Activated CD4-positive, CD25-positive, alpha-beta regulatory T cell treated with anti-CD3 and anti-CD28 coated beads, Interleukin-2, amount 50 U/mL, for 72 hours (primary cell): ENCODE measurements at regions not wholly inside any gene's neighbourhood (a gene's known extent, or its start where the extent isn't known, plus 50 kb on each side); places are given as distances from the start of the nearest gene placed in this dataset.

ENCODE experiments used
- DNase-seq: peaks from one replicate; pipeline ENCODE4 v3.0.0; 2021

- no peak for DNase-seq
Measured at GRCh38 chr11:109752212-109752825, 330.3 kb downstream of the C11orf87 start.

GRCh38 chr11:109756521-109756920, 334.5 kb downstream of the C11orf87 start:
- DNase-seq, result no peak

- no peak for DNase-seq
Measured at GRCh38 chr11:109756951-109757350, 335.0 kb downstream of the C11orf87 start.

- no peak for DNase-seq
Measured at GRCh38 chr11:109762546-109762945, 330.6 kb upstream of the ZC3H12C start.

- no peak for DNase-seq
Measured at GRCh38 chr11:109765709-109766311, 327.4 kb upstream of the ZC3H12C start.

DNA sequence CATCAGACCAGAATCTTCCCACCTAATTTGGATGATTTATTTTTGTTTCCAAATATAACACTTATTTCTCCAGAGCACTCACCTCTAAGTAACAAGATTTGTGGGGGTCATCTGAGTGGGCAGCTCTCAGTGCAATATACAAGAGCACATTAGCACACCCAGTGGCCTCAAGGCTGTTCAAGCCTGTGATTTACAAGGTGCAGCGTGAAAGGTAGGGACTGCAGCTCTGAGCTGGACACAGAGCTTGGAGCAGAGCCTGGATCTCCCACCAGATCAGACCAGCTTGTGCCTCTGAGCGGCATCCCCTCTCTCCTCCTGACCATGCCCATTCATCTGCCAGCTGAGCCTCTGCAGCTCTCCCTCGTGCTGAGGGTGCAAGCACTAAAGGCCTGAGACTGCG, 323.3 kb upstream of the ZC3H12C start:
- DNase-seq, result no peak

DNA sequence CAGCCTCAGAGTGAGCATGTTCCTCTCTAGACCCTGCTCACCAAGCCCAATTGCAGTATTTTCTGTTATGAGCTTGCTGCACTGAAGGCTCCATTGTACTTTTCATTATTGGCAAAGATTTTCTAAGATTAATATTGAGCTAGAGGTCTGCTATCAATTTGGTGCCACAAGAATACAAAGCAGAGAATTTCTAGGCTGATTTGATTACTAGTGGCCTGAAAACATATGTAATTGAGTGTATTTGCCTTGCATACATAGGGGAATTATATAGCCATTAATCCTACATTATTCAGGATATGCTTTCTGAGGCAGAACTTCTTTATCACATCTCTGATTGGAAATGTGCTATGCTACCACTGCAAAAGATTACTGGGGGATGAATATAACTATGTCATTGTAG, 322.9 kb upstream of the ZC3H12C start:
- no peak for DNase-seq

DNA sequence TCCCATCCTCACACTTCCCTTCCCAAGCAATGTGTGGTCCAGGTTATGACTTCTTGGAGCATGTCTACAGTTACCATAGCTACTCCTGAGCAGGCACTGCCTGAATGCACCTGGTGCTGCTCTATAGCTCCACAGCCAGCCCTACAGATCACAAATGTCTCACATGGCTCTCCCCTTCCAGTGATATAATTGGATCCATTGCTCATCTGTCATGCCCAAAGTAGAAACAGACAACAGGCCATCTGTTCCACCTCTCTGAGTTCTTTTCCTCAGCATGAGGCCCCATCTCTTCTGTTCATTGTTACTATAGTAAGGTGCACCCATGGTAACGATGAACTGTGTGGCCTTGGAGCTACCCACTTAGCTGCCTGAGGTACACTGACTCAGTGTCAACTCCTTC, 320.3 kb upstream of the ZC3H12C start:
- DNase-seq, result no peak

DNA sequence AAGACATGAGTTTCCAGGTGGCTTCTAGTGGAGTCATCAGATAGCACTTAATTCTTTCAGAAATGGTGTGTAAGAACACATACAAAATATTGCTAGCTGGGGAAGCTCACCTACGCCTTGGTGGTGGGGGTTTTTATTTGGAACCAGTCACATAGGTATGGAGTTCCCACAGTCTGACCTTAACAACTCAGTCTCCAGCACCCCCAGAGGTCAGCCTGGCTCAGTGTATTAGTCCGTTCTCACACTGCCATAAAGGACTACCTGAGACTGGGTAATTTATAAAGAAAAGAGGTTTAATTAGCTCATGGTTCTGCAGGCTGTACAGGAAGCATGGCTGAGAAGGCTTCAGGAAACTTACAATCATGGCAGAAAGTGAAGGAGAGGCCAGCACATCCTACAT, 317.5 kb upstream of the ZC3H12C start:
- no peak for DNase-seq

GRCh38 chr11:109783014-109783413, 310.2 kb upstream of the ZC3H12C start:
- no peak for DNase-seq

DNA sequence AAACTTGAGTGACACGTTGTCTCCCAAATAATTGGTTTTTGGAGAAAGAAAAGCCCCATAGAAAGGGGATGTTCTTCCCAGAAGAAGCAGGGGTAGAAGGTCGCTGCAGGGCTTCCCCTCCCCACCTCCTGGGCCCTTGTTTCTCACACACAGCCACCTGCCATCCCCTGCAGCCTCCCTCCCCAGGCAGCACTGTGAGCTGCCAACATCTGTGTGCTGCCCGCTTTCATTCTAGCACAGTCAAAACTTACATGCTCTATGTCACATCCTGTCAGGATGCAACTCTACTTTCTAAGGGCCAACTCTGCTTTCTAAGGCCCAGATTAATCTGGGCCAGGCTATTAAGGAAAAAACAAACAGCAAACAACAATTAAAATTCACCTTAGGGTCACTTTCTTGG, 309.4 kb upstream of the ZC3H12C start:
- no peak for DNase-seq

DNA sequence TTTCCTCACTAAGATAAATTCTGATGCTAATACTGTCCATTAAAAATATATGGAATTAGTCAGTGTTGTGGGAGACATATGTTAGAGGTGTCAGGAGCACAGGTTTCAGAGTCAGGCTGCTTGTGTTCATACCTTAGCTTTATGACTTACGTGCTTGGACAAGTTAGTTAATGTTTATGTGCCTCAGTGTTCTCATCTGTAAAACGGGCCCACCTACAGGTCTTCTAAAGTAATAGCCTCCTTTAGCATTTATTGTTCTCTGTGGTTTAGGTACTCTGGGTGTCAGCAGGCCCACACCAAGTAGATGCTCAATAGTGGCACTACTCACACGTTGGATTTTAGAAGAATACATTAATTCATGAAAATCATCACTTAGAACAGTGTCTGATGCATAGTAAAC, 308.7 kb upstream of the ZC3H12C start:
- no peak for DNase-seq

GRCh38 chr11:109785198-109785597, 308.0 kb upstream of the ZC3H12C start:
- DNase-seq, result no peak

GRCh38 chr11:109785714-109786113, 307.5 kb upstream of the ZC3H12C start:
- DNase-seq, result no peak

- no peak for DNase-seq
Measured at GRCh38 chr11:109788948-109789490, 304.2 kb upstream of the ZC3H12C start.

DNA sequence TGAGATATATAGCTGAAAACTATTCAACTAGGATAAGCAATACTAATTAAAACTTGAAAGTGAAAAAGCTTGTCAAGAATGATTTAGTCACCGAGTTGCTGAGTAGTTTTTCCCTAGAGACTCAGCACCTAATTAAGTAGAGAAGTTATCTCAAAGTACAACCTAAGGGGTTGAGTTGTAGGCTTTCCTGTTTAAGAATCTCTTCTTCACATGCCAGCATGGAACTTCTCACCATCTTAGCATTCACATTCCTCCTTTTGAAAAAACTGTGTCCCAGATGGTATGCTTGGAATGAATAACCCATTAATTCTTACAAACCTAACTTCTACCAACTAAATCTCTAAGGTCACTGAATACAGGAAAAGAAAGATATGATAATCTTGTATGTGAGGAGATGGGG, 303.3 kb upstream of the ZC3H12C start:
- DNase-seq, result no peak

- DNase-seq, result no peak
Measured at GRCh38 chr11:109791337-109791736, 301.9 kb upstream of the ZC3H12C start.

GRCh38 chr11:109794501-109794900, 298.7 kb upstream of the ZC3H12C start:
- no peak for DNase-seq

DNA sequence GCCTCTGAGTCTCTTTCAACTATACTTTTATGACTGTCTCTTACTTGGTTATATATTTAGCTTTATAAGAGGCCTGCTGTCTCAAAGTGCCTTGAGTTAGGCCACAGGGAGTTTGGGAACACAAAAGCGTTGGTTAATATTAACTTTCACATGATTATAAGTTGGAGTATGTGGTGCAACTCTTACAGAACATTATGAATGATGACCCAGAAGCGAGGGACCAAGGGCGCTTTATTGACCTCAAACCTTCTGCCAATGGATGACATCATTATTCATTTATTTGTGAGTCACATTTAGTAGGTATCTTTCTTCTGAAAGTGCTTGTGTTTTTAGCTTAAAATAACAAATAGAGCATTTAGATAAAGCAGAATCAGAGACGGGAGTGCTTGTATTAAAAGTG, 298.0 kb upstream of the ZC3H12C start:
- no peak for DNase-seq

DNA sequence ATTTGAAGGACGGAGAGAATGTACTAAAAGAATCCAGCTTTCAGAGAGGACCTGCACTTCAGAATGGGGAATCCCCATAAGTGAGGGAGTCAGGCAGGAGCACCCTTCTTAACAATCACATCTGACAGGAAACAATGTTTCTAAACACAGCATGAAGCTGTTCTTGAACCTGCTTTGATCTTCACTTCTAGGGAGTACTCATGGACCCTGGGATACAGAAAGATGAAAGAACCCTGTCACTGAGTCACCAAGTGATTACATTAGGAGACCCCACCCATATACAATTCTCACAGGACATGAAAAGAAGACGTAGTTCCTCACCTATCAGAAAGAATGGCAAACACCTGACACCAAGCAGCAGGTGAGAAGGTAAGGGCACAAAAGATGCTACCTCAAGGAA, 296.9 kb upstream of the ZC3H12C start:
- DNase-seq, result no peak

GRCh38 chr11:109798521-109798920, 294.7 kb upstream of the ZC3H12C start:
- no peak for DNase-seq

DNA sequence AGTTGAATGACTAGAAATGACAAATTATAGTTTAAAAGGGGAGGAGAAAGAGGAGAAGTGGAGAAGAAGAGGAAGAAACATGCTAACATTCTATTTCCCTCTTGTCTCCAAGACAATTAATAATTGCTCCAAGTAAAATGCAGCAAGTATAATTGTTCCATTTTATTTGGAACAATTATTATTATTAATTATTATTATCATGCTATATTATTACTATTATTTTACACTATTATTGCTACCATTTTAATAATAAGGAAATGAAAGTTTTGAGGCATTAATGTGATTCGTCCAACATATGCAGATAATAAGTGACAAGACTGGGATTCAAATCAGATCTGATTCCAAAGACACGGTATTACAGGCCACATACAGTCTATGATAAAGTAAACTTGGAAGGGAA, 293.6 kb upstream of the ZC3H12C start:
- DNase-seq, result no peak

DNA sequence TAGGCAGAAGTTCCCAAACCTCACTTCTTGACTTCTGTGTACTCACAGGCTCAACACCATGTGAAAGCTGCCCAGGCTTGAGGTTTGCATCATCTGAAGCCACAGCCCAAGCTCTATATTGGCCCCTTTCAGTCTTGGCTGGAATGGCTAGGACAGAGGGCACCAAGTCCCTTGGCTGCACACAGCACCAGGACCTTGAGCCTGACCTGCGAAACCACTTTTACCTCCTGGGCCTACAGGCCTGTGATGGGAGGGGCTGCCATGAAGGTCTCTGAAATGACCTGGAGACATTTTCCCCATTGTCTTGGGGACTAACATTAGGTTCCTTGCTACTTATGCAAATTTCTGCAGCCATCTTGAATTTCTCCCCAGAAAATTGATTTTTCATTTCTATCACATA, 288.3 kb upstream of the ZC3H12C start:
- no peak for DNase-seq

DNA sequence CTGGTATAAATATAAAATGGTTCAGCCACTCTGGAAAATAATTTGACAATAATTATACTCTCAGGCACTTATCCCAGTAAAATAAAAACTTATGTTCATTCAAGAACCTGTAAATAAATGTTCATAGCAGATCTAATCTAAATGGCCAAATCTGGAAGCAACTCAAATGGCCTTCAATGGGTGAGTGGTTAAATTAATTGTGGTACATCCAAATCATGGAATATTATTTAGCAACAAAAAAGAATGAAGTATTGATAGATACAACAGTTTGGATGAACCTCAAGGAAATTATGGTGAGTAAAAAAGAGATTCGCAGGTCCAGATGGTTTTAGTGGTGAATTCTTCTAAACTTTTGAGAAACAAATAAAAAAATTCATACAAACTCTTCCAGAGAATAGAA, 287.0 kb upstream of the ZC3H12C start:
- DNase-seq, result no peak

DNA sequence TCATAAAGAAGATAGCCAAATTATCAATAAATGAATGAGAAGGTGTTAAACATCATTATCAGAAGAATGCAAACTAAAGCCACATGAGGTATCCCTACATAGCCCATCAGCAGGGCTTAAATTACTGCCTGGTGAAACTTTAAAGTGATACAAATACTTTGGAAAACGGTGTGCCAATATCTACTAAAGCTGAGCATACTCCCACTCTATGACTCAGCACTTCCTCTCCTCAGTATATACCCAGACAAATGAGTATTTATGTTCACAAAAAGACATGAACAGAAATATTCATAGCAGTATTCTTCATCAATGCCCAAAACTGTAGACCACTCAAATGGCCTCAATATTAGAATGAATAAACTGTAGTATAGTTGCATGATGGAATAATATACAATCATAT, 284.6 kb upstream of the ZC3H12C start:
- no peak for DNase-seq
